IMR-90 (cell line): ENCODE measurements at regions not wholly inside any gene's neighbourhood (a gene's known extent, or its start where the extent isn't known, plus 50 kb on each side); places are given as distances from the start of the nearest gene placed in this dataset.
"Not testable (repeated sequence)": the region's sequence is repeated elsewhere in the genome, so short reads cannot be mapped to it uniquely, and the experiment has no call there.

Experiments
- ATAC-seq: fragments of 200-7000 bp; cut with Tn5 transposase; 2 replicates; pipeline ENCODE4 v1.9.1; 2020; ENCODE audit warnings: low read depth, mild to moderate bottlenecking, moderate library complexity
- BruUV-seq: library from RNA; stranded (reverse); fragments of 400-500 nt; replicated peaks from 2 replicates; lab custom pipeline; 2021; lab: Mats Ljungman, UMichigan
- CTCF ChIA-PET: fragments of 300-600 bp; formaldehyde crosslinking; extraction: SDS; loops from one replicate; lab custom pipeline; 2021; ENCODE audit warnings: antibody characterized with exemption; lab: Yijun Ruan, JAX
- POLR2A ChIA-PET: fragments of 300-600 bp; sonication (Branson Sonifier 250); formaldehyde crosslinking; loops from one replicate; lab custom pipeline; 2022; ENCODE audit warnings: antibody characterized with exemption; ENCODE audit not compliant: unreplicated experiment; lab: Charles Lee
- DNase-seq: peaks from one replicate; pipeline ENCODE4 v3.0.0; 2013
- H2AFZ ChIP-seq: replicated peaks from 2 replicates; pipeline ENCODE3; 2013; ENCODE audit warnings: low read length, mild to moderate bottlenecking; ENCODE audit not compliant: poor library complexity
- H2AK5ac ChIP-seq: 2 replicates; pipeline ENCODE4 v1.6.1; 2013; ENCODE audit warnings: low read depth, low read length, inconsistent platforms
- H2AK9ac ChIP-seq: replicated peaks from 2 replicates; pipeline ENCODE3; 2013; ENCODE audit warnings: mild to moderate bottlenecking, low read depth, low read length, moderate library complexity; ENCODE audit not compliant: poor library complexity
- H2BK120ac ChIP-seq: 2 replicates; pipeline ENCODE4 v1.6.1; 2013; ENCODE audit warnings: low read depth, low read length, inconsistent platforms
- H2BK15ac ChIP-seq: 3 replicates; pipeline ENCODE4 v1.6.1; 2013; ENCODE audit warnings: low read depth, low read length, inconsistent platforms
- H2BK20ac ChIP-seq: 2 replicates; pipeline ENCODE4 v1.6.1; 2013; ENCODE audit warnings: low read depth, mild to moderate bottlenecking, inconsistent platforms, low read length, moderate library complexity
- H2BK5ac ChIP-seq: 2 replicates; pipeline ENCODE4 v1.6.1; 2013; ENCODE audit warnings: mild to moderate bottlenecking, low read depth, low read length, inconsistent platforms; ENCODE audit not compliant: poor library complexity, severe bottlenecking
- H3K14ac ChIP-seq: replicated peaks from 2 replicates; pipeline ENCODE4 v1.6.1; 2013; ENCODE audit warnings: low read depth, low read length, inconsistent platforms
- H3K18ac ChIP-seq: 2 replicates; pipeline ENCODE4 v1.6.1; 2013; ENCODE audit warnings: low read depth, low read length, control low read depth
- H3K23ac ChIP-seq: 2 replicates; pipeline ENCODE4 v1.6.1; 2013; ENCODE audit warnings: low read depth, low read length, inconsistent platforms
- H3K27ac ChIP-seq: 2 replicates; pipeline ENCODE4 v1.5.1; 2013; ENCODE audit warnings: mild to moderate bottlenecking, control low read depth, low read length; ENCODE audit not compliant: insufficient read depth
- H3K27me3 ChIP-seq: 2 replicates; pipeline ENCODE4 v1.6.1; 2013; ENCODE audit warnings: low read length; ENCODE audit not compliant: control insufficient read depth, insufficient read depth
- H3K36me3 ChIP-seq: 2 replicates; pipeline ENCODE4 v1.6.1; 2013; ENCODE audit warnings: low read length, mixed read lengths; ENCODE audit not compliant: control insufficient read depth, insufficient read depth
- H3K4ac ChIP-seq: 2 replicates; pipeline ENCODE4 v1.6.1; 2013; ENCODE audit warnings: low read depth, low read length, inconsistent platforms
- H3K4me1 ChIP-seq: 2 replicates; pipeline ENCODE4 v1.6.1; 2013; ENCODE audit warnings: low read length, mixed read lengths; ENCODE audit not compliant: control insufficient read depth, insufficient read depth
- H3K4me2 ChIP-seq: 2 replicates; pipeline ENCODE4 v1.6.1; 2013; ENCODE audit warnings: low read depth, mild to moderate bottlenecking, control low read depth, low read length, moderate library complexity
- H3K4me3 ChIP-seq: 2 replicates; pipeline ENCODE4 v1.5.1; 2013; ENCODE audit warnings: low read depth, mild to moderate bottlenecking, control low read depth, low read length, moderate library complexity; ENCODE audit not compliant: insufficient read depth
- H3K56ac ChIP-seq: 2 replicates; pipeline ENCODE4 v1.6.1; 2013; ENCODE audit warnings: low read length, inconsistent platforms; ENCODE audit not compliant: insufficient read depth; ENCODE audit errors: extremely low read depth
- H3K79me1 ChIP-seq, 2 experiments: 2 replicates each; pipeline ENCODE4 v1.6.1; 2013; ENCODE audit warnings: low read length in 2 of 2, inconsistent platforms in 1 of 2, low read depth in 1 of 2
- H3K9ac ChIP-seq: 2 replicates; pipeline ENCODE4 v1.6.1; 2013; ENCODE audit warnings: low read depth, low read length, control low read depth
- H3K9me1 ChIP-seq: 2 replicates; pipeline ENCODE4 v1.6.1; 2013; ENCODE audit warnings: low read length, inconsistent platforms; ENCODE audit not compliant: insufficient read depth
- H3K9me3 ChIP-seq: 2 replicates; pipeline ENCODE4 v1.6.1; 2013; ENCODE audit warnings: low read length; ENCODE audit not compliant: control insufficient read depth, insufficient read depth
- H4K20me1 ChIP-seq: 2 replicates; pipeline ENCODE4 v1.6.1; 2013; ENCODE audit warnings: low read length, inconsistent platforms; ENCODE audit not compliant: insufficient read depth
- H4K5ac ChIP-seq: 2 replicates; pipeline ENCODE4 v1.6.1; 2013; ENCODE audit warnings: mild to moderate bottlenecking, low read depth, low read length, control low read depth
- H4K8ac ChIP-seq, 2 experiments: 2 replicates each; pipeline ENCODE4 v1.6.1; 2013; ENCODE audit warnings: low read depth in 2 of 2, low read length in 2 of 2, control low read depth in 1 of 2, inconsistent platforms in 1 of 2
- H4K91ac ChIP-seq: 2 replicates; pipeline ENCODE4 v1.6.1; 2013; ENCODE audit warnings: low read depth, low read length, inconsistent platforms; ENCODE audit not compliant: insufficient read depth
- WGBS, 2 experiments: methylation state at CpG; one replicate each; pipeline versions ENCODE4 v1.1.5 to v1.1.7; 2013; ENCODE audit warnings: missing lambda C conversion rate in 2 of 2; ENCODE audit not compliant: insufficient read length in 1 of 2; ENCODE audit errors: extremely low coverage in 2 of 2; 5-methylcytosine and 5-hydroxymethylcytosine counted together
- dilution Hi-C: fragments of 300-500 bp; cut with HindIII; formaldehyde crosslinking; loops from one replicate; pipeline ENCODE4 v1.14.3; 2018; ENCODE audit warnings: low sequenced_read_pairs; ENCODE audit not compliant: unreplicated experiment
- in situ Hi-C: fragments of 300-500 bp; cut with MboI; formaldehyde crosslinking; loops from 3 replicates; pipeline ENCODE4 v1.14.3; 2019; ENCODE audit warnings: low sequenced_read_pairs, inconsistent platforms, mixed read lengths
- intact Hi-C: fragments of 100-400 bp; cut with micrococcal nuclease; formaldehyde crosslinking; loops from 2 replicates; pipeline ENCODE4 v1.10.0; 2022

DNA sequence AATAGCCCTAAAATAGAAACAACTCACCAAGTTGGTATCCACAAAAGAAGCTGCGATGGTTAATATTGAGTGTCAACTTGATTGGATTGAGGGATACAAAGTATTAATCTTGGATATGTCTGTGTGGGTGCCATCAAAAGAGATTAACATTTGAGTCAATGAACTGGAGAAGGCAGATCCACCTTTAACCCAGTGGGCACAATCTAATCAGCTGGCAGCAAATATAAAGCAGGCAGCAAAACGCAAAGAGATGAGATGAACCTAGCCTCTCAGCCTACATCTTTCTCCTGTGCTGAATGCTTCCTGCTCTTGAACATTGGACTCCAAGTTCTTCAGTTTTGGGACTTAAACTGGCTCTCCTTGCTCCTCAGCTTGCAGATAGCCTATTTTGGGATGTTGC is 277.6 kb upstream of the RAI14 start:
- H3K4me1 ChIP-seq, H3K9me1 ChIP-seq, H4K5ac ChIP-seq, H2AFZ ChIP-seq, H3K79me1 ChIP-seq, BruUV-seq, CTCF ChIA-PET, H3K27me3 ChIP-seq, H3K36me3 ChIP-seq, POLR2A ChIA-PET, H3K4me2 ChIP-seq, in situ Hi-C loops, H3K27ac ChIP-seq, H3K4me3 ChIP-seq, H4K20me1 ChIP-seq, H3K18ac ChIP-seq, H3K9me3 ChIP-seq, H2AK9ac ChIP-seq, ATAC-seq, dilution Hi-C loops, DNase-seq, H3K56ac ChIP-seq, intact Hi-C loops, H3K23ac ChIP-seq, H3K9ac ChIP-seq: not testable (repeated sequence)
- H4K8ac ChIP-seq, result peak overlapping the region in 1 of 2 experiments; percentile 46; a peak in 2 of 4 replicates
- H2BK120ac ChIP-seq, result peak overlapping the region; percentile 71
- H2BK5ac ChIP-seq, result peak overlapping the region; percentile 54
- peak overlapping the region; percentile 87; the same call in 1 of the 2 replicates for H2AK5ac ChIP-seq
- WGBS, 2 experiments, result no CpG with 5 or more reads among the region's 2 CpGs
- peak overlapping the region; percentile 30; the same call in 1 of the 2 replicates for H3K4ac ChIP-seq
- peak overlapping the region; percentile 7; the same call in 1 of the 2 replicates for H3K14ac ChIP-seq
- peak overlapping the region; percentile 70; the same call in 1 of the 3 replicates for H2BK15ac ChIP-seq
- H2BK20ac ChIP-seq, result peak overlapping the region; percentile 86; the same call in 1 of the 2 replicates
- peak overlapping the region; percentile 56; the same call in 1 of the 2 replicates for H4K91ac ChIP-seq

DNA sequence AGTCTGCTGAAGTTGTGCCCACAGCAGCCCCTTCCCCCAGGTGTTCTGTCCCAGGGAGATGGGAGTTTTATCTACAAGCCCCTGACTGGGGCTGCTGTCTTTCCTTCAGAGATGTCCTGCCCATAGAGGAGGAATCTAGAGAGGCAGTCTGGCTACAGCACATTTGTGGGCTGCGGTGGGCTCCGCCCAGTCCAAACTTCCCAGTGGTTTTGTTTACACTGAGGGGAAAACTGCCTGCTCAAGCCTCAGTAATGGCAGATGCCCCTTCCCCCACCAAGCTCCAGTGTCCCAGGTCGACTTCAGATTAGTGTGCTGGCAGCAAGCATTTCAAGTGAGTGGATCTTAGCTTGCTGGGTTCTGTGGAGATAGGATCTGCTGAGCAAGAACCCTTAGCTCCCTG is 267.4 kb upstream of the RAI14 start:
- H2BK120ac ChIP-seq, H3K4me1 ChIP-seq, H2AFZ ChIP-seq, H3K27me3 ChIP-seq, H3K18ac ChIP-seq, H3K9me1 ChIP-seq, H4K5ac ChIP-seq, H3K56ac ChIP-seq, H3K23ac ChIP-seq, H3K4me2 ChIP-seq, H3K9ac ChIP-seq, POLR2A ChIA-PET, H3K79me1 ChIP-seq, H4K91ac ChIP-seq, H2AK5ac ChIP-seq, CTCF ChIA-PET, H3K4ac ChIP-seq, in situ Hi-C loops, dilution Hi-C loops, BruUV-seq, H2BK5ac ChIP-seq, H3K36me3 ChIP-seq, H3K14ac ChIP-seq, H2AK9ac ChIP-seq, H4K8ac ChIP-seq, ATAC-seq, H4K20me1 ChIP-seq, DNase-seq, H3K27ac ChIP-seq, H2BK20ac ChIP-seq, H3K9me3 ChIP-seq, H3K4me3 ChIP-seq, H2BK15ac ChIP-seq, intact Hi-C loops: not testable (repeated sequence)
- WGBS, 2 experiments, result no CpG with 5 or more reads among the region's 3 CpGs
